Thyroid gland (tissue), 4 donors: ENCODE measurements at regions not wholly inside any gene's neighbourhood (a gene's known extent, or its start where the extent isn't known, plus 50 kb on each side); places are given as distances from the start of the nearest gene placed in this dataset.

ENCODE experiments used
- DNase-seq, 2 donors: peaks; one replicate each; pipeline ENCODE4 v3.0.0-alpha.2; 2019
- H3K27ac ChIP-seq, 3 donors: fragments of 200-600 bp; sonication (generic); 1 replicate in 2 of 3; 2 replicates in 1 of 3; pipeline ENCODE4 v1.5.1; 2016 to 2019; ENCODE audit warnings: mild to moderate bottlenecking in 1 of 3, moderate library complexity in 1 of 3
- H3K27me3 ChIP-seq: fragments of 200-600 bp; sonication (generic); one replicate; pipeline ENCODE4 v1.5.1; 2019
- H3K36me3 ChIP-seq, 2 donors: fragments of 200-600 bp; sonication (generic); one replicate each; pipeline ENCODE4 v1.5.1; 2016 to 2019
- H3K4me1 ChIP-seq, 2 donors: fragments of 200-600 bp; sonication (generic); one replicate each; pipeline ENCODE4 v1.5.1; 2017 to 2019
- H3K4me3 ChIP-seq, 3 donors: fragments of 200-600 bp; sonication (generic); replicated peaks in 1 of 3; 1 replicate in 2 of 3; 2 replicates in 1 of 3; pipeline ENCODE4 v1.5.1; 2016; ENCODE audit warnings: mild to moderate bottlenecking in 1 of 3
- H3K9me3 ChIP-seq: fragments of 200-600 bp; sonication (generic); one replicate; pipeline ENCODE4 v1.5.1; 2017
- CTCF ChIP-seq, 6 experiments: fragments of 200-600 bp in 3 of 6; fragments of 450-650 bp in 3 of 6; sonication (generic) in 3 of 6; IDR thresholded peaks; one replicate each; pipeline ENCODE4 v1.5.1; 2016 to 2019; ENCODE audit warnings: antibody characterized with exemption in 6 of 6, mild to moderate bottlenecking in 2 of 6, inconsistent platforms in 1 of 6, moderate library complexity in 1 of 6
- POLR2A ChIP-seq, 2 donors: fragments of 450-650 bp; IDR thresholded peaks; one replicate each; pipeline ENCODE4 v1.6.1; 2017; ENCODE audit warnings: antibody characterized with exemption in 2 of 2, mild to moderate bottlenecking in 2 of 2, moderate library complexity in 1 of 2
- WGBS, 2 donors: methylation state at CpG; one replicate each; pipeline ENCODE4 v1.1.5; 2017; 5-methylcytosine and 5-hydroxymethylcytosine counted together
- intact Hi-C: fragments of 100-400 bp; cut with DNase I; formaldehyde crosslinking; loops from one replicate; pipeline ENCODE4 v1.15.1; 2023

GRCh38 chr6:8329562-8329961, 105.8 kb downstream of the SLC35B3 start:
- WGBS, 2 donors, result 59 to 60% methylated on average over 8 of the region's 8 CpGs
- Histone ChIP-seq H3K27ac (no peak overlapping the region), H3K9me3 (no peaks in the 10 kb centered on the region), H3K4me1 (no peaks in the 10 kb centered on the region), H3K4me3 (no peak overlapping the region), H3K27me3 (no peaks in the 10 kb centered on the region), H3K36me3 (no peaks in the 10 kb centered on the region)
- DNase-seq, result no peak
- TF ChIP-seq POLR2A (IDR thresholded peaks at IDR 0.05) (no peak), CTCF (IDR thresholded peaks at IDR 0.05) (no peak)
- intact Hi-C loops, result no loop called here

GRCh38 chr6:8325743-8326142, 109.6 kb downstream of the SLC35B3 start:
- H3K4me3 ChIP-seq, result no peak overlapping the region
- no peaks in the 10 kb centered on the region for H3K27me3 ChIP-seq
- H3K4me1 ChIP-seq, result no peaks in the 10 kb centered on the region
- no peaks in the 10 kb centered on the region for H3K9me3 ChIP-seq
- no peaks in the 10 kb centered on the region for H3K36me3 ChIP-seq
- WGBS, 2 donors, result 84 to 93% methylated on average over 7 of the region's 7 CpGs
- intact Hi-C loops, result no loop called here
- no peak overlapping the region for H3K27ac ChIP-seq
- TF ChIP-seq POLR2A (IDR thresholded peaks at IDR 0.05) (no peak), CTCF (IDR thresholded peaks at IDR 0.05) (no peak)
- DNase-seq, result no peak

- H3K4me1 ChIP-seq, result no peaks in the 10 kb centered on the region
- no peaks in the 10 kb centered on the region for H3K9me3 ChIP-seq
- intact Hi-C loops, result no loop called here
- no peaks in the 10 kb centered on the region for H3K27me3 ChIP-seq
- H3K27ac ChIP-seq, result no peak overlapping the region
- no peak for DNase-seq
- TF ChIP-seq POLR2A (IDR thresholded peaks at IDR 0.05) (no peak), CTCF (IDR thresholded peaks at IDR 0.05) (no peak)
- H3K4me3 ChIP-seq, result no peak overlapping the region
- H3K36me3 ChIP-seq, result no peaks in the 10 kb centered on the region
- WGBS, 2 donors, result 92 to 93% methylated on average over 6 of the region's 6 CpGs
Measured at GRCh38 chr6:8322659-8323058, 112.7 kb downstream of the SLC35B3 start.

- no peak for TF ChIP-seq POLR2A (IDR thresholded peaks at IDR 0.05)
- no peak for TF ChIP-seq CTCF (IDR thresholded peaks at IDR 0.05)
- no peak overlapping the region for H3K27ac ChIP-seq
- WGBS, 2 donors, result 96 to 97% methylated on average over 3 of the region's 3 CpGs
Measured at GRCh38 chr6:8321671-8322404, 113.5 kb downstream of the SLC35B3 start.

GRCh38 chr6:8315154-8315553, 120.2 kb downstream of the SLC35B3 start:
- TF ChIP-seq POLR2A (IDR thresholded peaks at IDR 0.05) (no peak), CTCF (IDR thresholded peaks at IDR 0.05) (no peak)
- Histone ChIP-seq H3K27ac (no peak overlapping the region), H3K27me3 (no peaks in the 10 kb centered on the region), H3K4me1 (no peaks in the 10 kb centered on the region), H3K9me3 (no peaks in the 10 kb centered on the region), H3K4me3 (no peak overlapping the region), H3K36me3 (no peaks in the 10 kb centered on the region)
- no peak for DNase-seq
- intact Hi-C loops, result no loop called here
- WGBS, 2 donors, result 89 to 94% methylated on average over 5 of the region's 5 CpGs

More at GRCh38 chr6:8321671-8322404, 113.5 kb downstream of the SLC35B3 start:
- Histone ChIP-seq H3K9me3 (no peaks in the 10 kb centered on the region), H3K27me3 (no peaks in the 10 kb centered on the region), H3K36me3 (no peaks in the 10 kb centered on the region), H3K4me1 (no peaks in the 10 kb centered on the region), H3K4me3 (no peak overlapping the region)
- no peak for DNase-seq
- intact Hi-C loops, result no loop called here
